Retinal pigment epithelial cell (primary cell): ENCODE measurements at regions not wholly inside any gene's neighbourhood (a gene's known extent, or its start where the extent isn't known, plus 50 kb on each side); places are given as distances from the start of the nearest gene placed in this dataset.
A peak's percentile ranks its signal among the peaks of the same experiment; 100 is the strongest.

Source experiments
- DNase-seq: peaks from one replicate; pipeline ENCODE4 v3.0.0-alpha.2; 2010; ENCODE audit warnings: low read depth
- H3K4me3 ChIP-seq: 2 replicates; pipeline ENCODE4 v1.5.1; 2011; ENCODE audit warnings: mild to moderate bottlenecking, low read length, control low read depth, moderate library complexity
- TF ChIP-seq, protein P1 (sequence below): conservative IDR thresholded peaks from 2 replicates; pipeline ENCODE4 v1.5.1; 2011; ENCODE audit warnings: low read depth, low read length, control low read depth, inconsistent platforms

DNA sequence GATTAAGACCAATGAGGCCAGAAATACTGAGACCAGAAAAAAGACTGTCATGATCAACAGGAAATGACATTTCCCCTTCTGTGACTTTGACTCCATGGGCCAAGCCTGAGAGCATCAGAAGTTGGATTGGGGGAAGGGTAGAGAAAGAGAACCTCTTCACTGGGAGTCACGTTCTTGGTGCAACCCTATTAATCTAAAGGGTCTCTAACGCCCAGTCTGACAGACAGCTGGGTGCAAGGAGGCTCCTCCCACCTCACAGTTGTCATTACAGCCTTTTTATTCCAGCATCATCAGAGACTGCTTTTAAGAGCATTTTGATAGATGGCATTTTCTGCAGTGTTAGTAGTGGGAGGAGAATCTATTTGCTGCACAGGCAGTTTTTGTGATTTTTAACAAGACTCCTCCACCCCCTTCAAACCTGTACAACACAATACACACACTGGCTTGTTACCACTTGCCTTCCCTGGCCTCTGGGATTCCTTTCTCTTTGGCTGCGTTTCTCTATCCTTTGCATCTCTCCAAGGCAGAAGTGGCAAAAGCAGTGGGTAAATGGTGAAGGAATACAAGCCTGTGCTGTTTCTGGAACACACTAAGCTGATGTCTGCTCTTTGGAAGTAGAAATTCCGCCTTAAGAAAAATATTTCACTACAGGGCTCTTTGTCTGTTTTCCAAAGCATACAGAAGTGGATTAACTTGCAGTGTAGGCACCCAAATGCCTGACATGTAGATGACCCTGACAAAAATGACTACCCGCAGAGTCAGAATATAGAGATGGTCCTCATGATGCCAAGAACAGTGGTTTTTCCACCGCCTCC, 310.4 kb upstream of the ZNF608 start:
- H3K4me3 ChIP-seq: no peak overlapping the region
- TF ChIP-seq, protein P1, sequence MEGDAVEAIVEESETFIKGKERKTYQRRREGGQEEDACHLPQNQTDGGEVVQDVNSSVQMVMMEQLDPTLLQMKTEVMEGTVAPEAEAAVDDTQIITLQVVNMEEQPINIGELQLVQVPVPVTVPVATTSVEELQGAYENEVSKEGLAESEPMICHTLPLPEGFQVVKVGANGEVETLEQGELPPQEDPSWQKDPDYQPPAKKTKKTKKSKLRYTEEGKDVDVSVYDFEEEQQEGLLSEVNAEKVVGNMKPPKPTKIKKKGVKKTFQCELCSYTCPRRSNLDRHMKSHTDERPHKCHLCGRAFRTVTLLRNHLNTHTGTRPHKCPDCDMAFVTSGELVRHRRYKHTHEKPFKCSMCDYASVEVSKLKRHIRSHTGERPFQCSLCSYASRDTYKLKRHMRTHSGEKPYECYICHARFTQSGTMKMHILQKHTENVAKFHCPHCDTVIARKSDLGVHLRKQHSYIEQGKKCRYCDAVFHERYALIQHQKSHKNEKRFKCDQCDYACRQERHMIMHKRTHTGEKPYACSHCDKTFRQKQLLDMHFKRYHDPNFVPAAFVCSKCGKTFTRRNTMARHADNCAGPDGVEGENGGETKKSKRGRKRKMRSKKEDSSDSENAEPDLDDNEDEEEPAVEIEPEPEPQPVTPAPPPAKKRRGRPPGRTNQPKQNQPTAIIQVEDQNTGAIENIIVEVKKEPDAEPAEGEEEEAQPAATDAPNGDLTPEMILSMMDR: no peak

DNA sequence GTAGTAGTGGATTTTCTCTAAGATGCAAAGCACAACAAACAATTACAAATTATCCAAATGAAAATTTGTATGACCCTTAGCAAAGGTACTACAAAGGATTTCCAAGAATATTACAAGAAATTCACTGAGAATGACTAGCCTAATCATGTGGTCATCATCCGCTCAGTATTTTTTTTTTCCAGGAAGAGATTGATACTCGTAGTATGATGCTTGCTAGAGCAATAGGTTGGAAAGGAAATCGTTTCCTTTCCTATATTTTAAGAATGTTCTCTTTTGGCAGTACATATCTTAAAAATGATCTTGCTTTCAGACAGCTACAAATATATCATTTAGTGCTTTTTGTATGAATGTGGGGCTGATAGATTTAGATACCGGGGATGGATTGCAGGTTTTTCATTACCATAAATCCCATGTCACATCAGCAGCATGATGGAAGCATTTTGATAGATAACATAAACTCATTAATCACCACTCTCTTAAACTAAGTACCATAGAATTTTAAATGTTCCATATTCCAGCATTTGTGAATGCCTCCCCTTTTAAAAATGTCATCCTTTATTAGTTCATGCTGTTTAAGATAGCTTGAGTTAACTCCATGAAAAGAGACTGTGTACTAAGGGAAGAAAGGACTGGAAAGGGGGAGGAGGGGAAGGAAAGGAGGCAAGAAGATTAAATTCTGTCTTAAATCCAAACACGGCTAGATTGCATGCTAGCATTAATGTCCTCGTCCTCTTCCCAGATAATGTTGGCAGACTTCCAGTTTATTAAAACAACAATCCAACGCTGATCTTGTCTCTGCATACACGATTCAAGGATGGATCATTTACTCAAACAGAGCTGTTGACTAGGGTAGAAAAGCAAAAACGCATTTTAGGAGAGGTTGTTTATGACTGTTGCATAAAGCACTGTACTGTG, 311.7 kb upstream of the ZNF608 start:
- TF ChIP-seq, protein P1: no peak
- no peak for DNase-seq
- no peak overlapping the region for H3K4me3 ChIP-seq

More for the DNA sequence above, 310.4 kb upstream of the ZNF608 start:
- no peak for DNase-seq

- no peak for DNase-seq
- TF ChIP-seq, protein P1: no peak
- H3K4me3 ChIP-seq: no peak overlapping the region
These were observed 313.0 kb upstream of the ZNF608 start for GRCh38 chr5:125059255-125060002.

- DNase-seq: no peak
- TF ChIP-seq, protein P1: no peak
- no peak overlapping the region for H3K4me3 ChIP-seq
These were observed 315.3 kb upstream of the ZNF608 start for GRCh38 chr5:125061726-125062125.

DNA sequence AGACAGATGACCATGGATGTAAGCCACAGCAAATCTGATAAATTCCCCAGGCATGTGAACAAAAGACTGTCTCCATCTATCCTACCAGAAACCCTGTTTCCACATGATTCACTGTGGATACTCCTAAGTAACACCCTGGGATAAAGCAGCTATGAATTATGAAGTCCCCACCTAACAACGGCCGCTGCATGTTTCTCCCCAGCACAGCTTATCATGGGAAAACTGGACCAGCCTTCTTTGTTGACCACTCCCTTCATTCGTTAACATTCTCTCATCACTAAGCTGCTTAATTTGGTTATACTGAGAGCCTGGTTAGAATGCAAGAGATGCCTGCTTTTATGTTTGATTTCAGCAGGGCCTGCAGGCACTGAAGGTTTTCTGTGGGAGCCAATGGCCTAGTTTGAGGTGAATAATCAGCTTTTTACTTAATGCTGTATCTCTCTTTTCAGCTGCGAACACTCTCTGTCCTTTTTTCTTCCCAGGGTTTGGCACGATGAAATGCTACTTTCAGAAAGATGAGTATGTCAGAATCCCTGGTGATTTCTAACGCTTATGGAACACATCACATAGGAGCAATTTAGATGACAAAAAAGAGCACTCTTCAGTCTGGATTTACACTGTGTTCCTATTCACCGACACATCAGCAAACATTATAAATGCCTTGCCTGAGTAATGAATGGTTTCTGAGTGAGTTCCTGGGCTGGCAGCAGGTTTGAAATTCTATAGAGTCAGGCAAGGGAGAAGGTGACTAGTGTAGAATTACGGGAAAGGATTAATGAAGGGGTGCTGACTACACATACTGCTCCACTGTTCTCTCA, 318.4 kb upstream of the ZNF608 start:
- DNase-seq: peak; percentile 95
- H3K4me3 ChIP-seq: peak overlapping the region; percentile 3
- TF ChIP-seq, protein P1: no peak

DNA sequence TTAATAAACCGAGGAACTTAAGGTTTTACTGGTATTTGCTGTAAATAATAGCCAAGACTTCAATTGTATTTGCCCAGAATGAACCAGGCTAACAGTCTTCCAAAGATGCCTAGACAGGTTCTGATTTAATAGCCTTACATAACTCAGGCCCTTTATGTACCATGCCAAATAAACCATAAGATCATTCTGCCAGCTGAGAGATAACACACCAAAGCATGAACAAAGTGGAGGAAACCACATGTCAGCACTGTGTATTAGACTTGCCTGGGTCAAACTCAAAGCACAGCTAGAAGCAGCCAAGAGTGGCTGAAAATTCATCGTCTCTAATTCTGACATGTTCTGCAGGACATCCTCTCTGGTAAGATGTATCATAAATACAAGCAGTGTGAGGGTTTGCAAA, 319.3 kb upstream of the ZNF608 start:
- peak; percentile 26 for DNase-seq
- TF ChIP-seq, protein P1: no peak
- no peak overlapping the region for H3K4me3 ChIP-seq
